GM19025 (cell line): ENCODE measurements at regions not wholly inside any gene's neighbourhood (a gene's known extent, or its start where the extent isn't known, plus 50 kb on each side); places are given as distances from the start of the nearest gene placed in this dataset.
"Not testable (repeated sequence)": the region's sequence is repeated elsewhere in the genome, so short reads cannot be mapped to it uniquely, and the experiment has no call there.

Source experiments
- ATAC-seq: cut with Tn5 transposase; IDR thresholded peaks from one replicate; pipeline ENCODE4 v1.9.1; 2021; ENCODE audit warnings: mild to moderate bottlenecking, low read depth, moderate library complexity; ENCODE audit not compliant: unreplicated experiment

DNA sequence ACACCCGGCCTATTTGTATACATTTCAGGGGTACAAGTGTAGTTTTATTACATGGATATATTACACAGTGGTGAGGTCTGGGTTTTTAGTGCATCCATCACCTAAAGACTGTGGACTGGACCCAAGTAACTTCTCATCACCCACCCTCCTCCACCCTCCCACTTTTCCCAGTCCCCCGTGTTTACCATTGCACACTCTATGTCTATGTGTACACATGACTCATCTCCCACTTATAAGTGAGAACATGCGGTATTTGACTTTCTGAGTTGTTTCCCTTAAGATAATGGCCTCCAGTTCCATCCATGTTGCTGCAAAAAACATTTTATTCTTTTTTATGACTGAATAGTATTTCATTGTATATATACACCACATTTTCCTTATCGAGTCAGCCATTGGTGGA lies 98.9 kb upstream of the WAC start:
- ATAC-seq = no peak

DNA sequence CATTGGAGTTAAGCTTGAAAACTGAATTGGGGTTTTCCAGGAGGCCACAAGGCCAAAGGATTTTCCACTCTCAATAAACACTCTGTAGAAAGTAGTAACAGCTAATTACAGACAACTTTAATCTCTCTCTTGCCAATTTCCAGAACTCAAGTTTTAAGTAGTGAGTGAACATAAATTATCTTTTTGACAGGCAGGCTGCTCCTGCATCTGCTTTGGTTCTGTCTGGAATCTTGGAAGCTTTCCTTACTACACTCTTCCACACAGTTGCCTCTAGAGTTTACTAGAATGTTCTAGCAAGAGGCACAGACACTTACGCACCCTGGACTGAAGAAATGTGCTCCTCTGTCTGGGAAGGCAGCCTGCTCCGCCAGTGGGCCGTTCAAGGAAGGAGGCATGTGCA lies 90.5 kb upstream of the WAC start:
- no peak for ATAC-seq

DNA sequence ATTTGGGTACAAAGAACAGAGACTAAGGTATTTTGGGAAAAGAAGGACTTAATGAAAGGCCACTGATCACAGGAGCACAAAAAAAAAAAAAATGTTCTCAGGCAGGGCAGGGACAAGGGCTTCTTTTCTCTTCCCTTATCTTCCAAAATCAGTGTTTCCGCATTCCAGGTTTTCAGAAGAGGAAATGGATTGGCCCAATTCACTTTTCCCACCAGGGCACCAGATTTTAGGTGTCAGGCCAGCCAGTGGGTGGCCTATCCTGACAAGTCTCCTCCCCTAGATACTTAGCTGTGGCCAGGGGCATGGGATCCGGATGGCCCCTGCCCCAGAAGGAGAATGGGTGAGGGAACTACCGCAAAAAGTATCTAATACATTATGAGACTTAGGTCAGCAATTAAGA lies 88.9 kb upstream of the WAC start:
- ATAC-seq = no peak

DNA sequence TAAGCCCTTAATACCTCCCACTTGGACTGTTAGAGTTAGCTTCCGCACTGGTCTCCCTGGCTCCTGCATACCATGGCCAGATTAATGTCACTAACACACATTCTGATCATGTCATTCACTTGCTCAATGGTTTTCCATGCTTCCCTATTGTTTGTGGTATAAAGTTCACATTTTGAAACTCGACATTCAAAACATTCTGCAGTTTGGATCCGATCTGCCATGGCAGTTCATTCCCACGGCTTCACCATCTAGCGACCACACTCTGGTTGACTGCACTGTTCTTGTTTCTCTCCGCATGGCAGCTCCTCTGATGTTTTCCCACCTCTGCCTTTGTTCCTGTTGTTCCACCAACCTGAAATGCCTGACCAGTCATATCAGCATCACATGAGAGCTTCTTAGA lies 87.4 kb upstream of the WAC start:
- no peak for ATAC-seq

DNA sequence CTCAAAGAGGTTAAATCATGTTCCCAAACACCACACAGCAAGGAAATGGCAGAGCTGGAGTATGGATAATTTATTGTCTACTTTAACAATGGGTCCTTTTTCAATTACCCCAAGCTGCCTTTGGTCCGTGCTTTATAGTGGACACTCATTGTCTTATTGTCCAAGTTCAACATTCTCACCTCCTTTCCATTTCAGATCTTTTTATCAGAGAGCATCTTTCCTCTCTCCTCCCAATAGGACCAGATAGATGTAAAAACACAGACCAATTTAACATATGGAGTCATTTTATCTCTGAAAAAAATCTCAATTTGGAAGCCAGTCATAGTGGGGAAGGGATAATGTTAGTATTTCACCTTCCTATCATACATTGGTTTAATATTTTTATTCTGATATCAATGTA lies 83.5 kb upstream of the WAC start:
- no peak for ATAC-seq

DNA sequence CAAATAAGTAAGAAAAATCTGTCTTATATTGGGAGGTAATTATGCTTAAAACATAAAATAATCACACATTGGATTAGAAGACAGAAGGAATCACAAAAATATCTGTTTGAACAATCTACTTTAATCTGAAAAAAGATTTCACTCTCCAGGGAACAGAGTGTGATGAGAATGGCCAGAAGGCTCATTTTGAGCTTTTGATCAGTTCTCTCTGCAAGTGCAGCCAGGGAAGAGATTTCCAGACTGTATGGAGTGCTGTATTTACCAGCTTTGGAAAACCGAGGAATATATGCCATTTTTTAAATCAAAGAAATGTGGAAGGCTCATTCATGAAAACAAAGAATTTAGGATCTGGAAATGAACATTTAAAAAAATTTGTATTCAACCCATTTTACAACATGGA lies 83.0 kb upstream of the WAC start:
- no peak for ATAC-seq

DNA sequence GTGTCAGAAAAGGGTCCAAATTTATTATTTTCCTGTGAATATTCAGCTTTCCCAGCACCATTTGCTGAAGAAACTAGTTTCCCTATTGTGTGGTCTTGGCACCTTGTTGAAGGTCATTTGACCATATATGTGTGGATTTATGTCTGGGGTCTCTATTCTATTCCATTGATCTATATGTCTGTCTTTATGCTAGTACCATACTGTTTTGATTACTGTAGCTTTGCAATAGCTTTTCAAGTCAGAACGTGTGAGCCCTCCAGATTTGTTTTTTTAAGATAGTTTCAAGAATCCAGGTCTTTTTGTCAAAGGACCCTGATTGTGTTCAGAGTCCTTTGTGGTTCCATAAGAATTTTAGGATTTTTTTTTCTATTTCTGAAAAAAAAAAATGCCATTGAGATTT lies 79.0 kb upstream of the WAC start:
- no peak for ATAC-seq

DNA sequence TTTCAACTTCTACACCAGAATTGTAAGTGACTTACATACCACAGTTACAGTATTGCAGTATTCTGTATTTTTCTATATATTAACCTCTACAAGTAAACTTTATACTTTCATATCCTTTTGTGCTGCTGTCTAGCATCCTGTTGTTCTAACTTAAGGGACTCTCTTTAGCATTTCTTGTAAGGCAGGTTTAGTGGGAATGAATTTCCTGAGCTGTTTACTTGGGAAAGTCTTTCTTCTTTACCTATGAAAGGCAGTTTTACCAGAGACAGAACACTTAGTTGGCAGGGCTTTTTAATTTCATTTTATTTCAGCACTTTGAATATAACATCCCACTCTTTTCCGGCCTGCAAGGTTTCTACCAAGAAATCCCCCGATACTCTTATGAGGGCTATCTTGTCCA lies 75.8 kb upstream of the WAC start:
- no peak for ATAC-seq

DNA sequence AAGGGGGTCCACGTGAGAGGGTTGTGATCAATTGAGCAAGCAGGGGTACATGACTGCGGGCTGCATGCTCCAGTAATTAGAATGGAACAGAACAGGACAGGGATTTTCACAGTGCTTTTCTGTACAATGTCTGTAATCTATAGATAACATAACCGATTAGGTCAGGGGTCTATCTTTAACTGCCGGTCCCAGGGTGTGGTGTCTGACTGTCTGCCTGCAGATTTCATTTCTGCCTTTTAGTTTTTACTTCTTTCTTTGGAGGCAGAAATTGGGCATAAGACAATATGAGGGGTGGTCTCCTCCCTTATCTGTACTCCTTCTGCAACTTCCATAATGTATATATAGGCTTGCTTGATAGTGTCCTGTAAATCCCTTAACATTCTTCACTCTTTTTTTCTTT lies 75.0 kb upstream of the WAC start:
- not testable (repeated sequence) for ATAC-seq

DNA sequence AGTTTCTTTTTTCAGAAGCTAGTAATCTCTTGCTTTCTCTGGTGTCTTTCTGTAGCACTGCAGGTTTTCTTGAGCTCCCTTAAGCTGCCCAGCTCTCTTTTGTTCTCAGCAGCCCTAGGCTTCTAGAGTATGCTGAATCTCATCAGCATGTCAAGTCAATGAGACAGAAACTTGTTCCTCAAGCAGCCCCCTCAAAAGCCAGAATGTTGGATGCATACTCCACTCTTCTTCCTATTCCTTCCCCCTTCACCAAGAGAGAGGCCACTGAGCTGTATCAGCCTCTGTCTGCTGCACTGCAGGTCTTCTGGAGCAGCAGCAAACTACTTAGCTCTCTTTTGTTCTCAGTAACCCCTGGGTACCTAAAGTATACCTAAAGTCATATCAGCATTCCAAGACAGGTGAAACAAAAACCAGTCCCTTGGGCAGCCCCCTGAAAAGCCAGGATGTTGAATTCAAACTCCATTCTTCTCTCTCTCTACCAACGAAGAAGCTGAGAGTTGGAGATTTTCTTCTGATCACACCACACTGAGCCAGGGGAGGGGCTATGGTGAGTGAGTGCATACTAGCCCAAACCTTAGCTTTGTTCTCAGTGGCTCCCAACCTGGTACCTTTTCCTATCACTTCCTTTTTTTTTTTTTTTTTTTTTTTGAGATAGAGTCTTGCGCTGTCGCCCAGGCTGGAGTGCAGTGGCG lies 73.3 kb upstream of the WAC start:
- no peak for ATAC-seq

DNA sequence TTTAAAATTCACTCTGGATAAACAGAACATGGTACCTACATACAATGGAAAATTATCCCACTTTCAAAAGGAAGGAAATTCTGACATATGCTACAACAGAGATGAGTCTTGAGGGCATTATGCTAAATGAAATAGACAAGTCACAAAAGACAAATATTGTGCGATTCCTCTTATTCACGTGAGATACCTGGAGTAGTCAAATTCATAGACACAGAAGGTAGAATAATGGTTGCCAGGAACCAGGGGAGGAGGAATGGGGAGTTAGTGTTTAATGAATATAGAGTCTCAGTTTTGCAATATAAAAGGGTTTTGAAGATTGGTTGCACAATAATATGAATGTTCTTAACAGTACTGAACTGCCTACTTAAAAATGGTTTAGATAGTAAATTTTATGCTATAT lies 69.8 kb upstream of the WAC start:
- no peak for ATAC-seq

DNA sequence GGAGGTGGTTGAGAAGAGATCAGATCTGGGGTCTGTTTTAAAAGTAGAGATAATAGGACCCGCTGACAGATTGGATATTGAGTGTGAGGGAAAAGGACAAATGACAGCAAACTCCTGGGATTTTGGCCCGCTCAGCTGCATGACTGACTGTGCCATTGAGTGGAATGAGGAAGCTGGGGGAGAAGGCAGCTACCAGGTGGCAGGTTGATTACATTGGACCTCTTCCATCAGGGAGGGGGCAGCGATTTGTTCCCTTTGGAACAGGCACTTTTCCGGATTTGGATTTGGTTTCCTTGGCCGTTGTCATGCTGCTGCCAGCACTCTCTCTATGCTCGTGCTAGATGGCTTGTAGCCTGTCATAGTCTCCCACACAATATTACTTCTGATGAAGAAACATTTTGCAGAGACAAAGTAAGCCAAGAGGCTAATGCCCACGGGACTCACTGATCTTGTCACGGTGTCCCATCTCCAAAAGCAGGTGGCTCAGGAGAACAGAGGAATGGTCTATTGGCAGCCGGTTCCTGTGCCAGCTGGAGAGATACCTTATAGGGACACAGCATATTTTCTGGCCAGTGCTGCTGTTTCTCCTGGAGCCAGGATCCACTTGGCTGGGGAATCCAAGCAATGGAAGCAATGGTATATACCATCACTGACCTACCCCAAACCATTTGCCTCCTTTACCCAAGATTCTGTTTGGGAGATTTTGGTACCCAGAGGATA lies 69.1 kb upstream of the WAC start:
- ATAC-seq = no peak

DNA sequence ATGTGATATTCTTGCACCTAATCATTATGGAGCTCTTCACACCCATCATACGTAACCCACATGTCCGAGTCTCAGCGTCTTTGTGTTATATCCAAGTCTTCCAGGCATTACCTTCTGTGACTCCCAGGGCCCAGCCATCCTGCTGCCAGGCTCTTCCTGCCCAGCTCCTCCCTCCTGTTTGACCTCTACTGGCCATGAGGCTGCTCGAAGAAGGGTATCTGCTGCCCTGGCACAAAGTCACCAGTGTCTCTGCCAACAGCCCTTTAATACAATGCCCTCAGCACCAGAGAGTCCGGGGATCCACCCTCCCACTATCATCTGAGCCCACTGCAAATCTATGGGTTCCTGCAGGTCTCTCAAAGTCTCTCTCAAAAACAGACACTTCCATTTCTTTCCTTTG lies 65.3 kb upstream of the WAC start:
- no peak for ATAC-seq

DNA sequence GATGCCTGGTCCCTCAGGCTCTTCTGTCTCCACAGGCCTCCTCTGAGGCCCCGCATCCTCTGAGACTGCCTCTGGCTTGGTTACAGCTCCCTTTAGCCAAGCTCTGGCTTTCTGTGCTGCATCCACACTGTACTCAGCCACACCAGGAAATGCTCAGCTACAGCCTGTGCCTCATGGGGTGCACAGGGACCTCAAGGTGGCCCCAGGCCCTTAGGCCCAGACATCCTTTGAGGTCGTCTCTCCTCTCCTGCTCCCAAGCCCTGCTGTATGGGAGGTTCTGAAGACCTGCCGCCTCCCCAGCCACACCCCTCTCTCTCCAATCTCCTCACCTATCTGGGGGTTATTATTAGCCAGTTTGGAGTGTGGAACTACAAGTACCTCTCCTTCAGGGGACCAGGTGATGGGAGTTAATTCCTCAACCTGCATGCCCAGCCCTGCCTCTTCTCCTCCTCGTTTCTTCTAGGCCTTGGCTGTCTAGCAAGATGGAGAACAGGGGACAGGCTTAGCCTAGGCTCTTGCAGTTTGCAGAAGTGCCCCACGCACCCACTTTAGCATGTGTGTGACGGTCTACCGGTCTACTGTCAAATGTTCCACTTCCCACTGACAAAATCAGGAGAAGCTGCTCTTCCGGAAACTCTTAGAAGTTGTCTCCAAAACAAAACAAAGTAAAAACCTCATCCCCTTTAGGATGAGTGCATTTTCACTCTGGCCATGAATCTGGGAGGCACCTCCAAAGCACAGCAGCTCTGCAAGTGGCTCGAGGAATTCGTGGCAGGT lies 64.0 kb upstream of the WAC start:
- ATAC-seq = no peak

DNA sequence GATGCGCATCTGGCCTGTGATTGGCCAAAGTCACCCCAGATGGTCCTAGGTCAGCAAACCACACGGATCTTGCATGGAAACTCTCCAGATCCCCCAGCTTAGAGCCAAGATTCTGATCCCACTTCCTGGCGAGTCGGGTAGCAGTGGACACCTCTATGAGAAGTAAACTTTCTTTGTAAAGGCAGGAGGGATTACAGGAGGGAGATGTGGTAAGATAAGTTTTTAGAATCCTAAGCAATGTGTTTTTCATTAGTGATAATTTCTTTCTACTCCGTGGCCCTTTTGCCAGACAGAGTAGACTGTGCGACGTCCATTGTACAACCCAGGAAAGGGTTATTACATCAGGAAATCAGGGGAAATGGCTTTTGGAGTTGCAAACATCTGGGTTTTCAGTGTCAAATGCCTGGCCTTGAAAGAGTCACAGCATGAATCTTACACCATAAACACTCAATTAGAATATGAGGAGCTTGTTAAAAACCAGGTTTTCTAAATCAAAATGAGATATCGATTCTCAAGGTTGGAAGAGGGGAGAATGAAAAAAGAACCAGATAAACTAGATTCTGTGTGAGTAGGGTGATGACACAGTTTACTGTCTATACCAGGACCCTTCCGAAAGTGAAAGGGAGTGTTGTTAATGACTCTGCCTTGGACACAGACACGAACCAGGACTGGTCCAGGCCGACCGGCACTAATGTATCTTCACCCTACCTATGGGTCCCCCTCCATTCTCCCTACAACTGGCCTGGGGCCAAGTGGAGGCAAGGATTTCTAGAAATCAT lies 61.9 kb upstream of the WAC start:
- no peak for ATAC-seq

DNA sequence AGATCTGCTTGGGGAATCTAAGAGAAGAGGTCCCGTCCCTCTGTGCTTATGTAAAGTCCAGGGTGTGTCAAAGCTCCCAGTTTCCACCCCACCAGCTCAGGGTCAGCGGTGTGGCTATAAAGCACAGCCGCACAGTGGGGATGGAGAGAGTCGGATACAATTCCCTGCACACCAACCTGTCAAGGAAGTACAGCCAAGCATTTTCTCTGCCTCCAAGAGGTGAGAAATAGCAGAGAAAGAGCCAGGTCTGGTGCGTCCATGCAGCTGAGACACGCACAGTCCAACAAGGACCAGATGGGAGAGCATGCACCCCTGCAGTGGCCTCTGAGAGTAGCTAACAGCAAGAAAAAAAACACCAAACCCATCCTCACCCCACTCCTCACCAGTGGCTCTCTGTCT lies 61.3 kb upstream of the WAC start:
- no peak for ATAC-seq

DNA sequence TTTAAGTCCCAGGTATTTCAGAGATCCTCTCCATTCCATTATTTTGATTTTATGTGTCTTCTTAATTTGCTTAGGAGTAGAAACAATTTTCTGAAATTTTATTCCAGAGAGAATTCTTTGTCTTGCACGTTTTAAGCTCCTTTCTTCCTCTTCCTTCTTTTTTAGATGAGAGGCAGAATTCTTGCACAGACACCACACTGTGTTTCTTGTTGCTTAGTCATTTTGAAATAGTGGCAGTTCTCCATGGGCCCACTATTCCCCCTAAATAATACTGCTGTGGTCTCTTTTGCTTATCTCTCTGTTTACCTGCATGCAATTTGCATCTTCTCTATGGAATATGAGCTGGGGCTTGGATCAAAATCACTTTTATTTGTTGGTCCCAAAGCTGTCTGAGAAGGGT lies 54.3 kb upstream of the WAC start:
- ATAC-seq = no peak

DNA sequence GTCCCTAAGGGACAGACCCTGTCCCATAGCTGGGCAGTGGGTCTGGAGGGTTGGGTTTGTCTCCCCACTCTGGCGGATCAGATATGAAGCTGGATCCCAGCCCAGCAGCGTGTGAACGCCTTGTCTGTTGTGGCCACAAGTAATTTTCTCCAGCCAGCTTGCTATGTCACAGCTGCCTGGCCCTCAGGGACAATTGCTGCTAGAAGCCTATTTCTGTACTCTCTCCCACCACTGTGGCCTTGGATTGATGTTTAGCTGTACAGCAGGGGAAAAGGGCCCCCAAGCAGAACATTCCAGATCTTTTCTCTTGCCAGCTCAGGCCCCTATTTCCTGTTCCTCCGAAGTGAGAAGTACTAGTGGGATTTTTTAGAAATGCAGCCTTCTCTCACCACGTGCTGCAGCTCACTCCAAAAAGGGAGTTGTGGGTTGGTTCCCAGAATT lies 53.5 kb upstream of the WAC start:
- no peak for ATAC-seq

DNA sequence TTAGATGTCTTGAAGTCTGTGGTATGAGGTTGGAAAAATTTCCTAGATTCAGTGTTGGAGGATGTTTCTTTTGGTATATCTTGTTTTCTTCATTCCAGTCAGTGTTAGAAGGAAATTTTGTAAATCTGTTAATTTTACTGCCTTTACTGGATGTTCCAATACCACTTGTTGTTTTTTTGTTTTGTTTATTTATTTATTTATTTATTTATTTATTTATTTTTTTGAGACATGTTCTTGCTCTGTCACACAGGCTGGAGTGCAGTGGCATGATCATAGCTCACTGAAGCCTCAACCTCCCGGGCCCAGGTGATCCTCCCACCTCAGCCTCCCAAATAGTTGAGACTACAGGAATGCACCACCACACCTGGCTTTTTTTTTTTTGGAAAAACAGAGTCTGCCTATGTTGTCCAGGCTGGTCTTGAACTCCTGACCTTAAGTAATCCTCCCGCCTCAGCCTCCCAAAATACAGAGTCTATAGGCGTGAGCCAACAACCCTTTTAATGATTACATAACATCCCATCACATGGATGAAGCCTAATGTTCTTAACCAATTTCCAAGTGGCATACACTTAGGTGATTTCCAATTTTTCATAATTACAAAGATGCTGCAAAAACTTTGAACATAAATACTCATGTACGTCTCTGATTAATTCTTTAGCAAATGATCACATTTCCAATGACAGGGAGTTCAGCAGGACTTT lies 52.8 kb upstream of the WAC start:
- ATAC-seq = no peak

DNA sequence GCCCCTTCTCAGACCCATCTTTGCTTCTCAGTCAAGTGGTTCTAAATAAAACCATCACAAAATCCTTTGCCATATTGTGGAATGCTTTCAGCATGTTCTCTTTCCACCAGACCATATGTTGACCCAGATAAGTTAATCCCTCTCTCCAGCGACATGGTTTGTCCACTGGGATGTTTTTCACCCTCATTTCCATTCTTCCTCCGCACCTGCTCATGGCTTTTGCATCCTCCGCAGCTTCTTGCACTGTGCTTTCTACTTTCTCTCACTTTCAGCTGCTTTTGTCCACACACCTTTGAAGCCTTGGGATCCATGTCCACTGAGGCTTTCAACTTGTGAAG lies 52.3 kb upstream of the WAC start:
- ATAC-seq = no peak
